ENCODE measurements at regions not wholly inside any gene's neighbourhood (a gene's known extent, or its start where the extent isn't known, plus 50 kb on each side); places are given as distances from the start of the nearest gene placed in this dataset.
"Not testable (repeated sequence)": the region's sequence is repeated elsewhere in the genome, so short reads cannot be mapped to it uniquely, and the experiment has no call there.

DNA sequence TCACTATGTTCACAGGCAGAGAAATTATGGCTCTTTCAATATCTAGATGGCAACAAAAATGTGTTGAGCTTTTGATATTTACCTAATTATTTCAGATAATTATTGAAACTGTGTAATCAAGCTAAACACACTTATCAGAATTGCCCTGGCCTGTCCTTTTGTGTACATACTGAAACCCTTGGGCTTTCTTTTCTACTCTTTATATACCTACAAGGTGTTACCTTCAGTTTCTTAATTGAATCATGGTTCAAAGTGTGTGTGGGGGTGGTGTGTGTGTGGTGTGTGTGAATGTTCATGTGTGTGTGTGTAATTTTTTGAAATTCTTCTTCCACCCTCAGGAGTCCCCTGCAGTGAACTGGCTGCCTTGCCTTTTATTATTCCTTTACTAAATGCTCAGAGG is 506.8 kb upstream of the SOX9 start:
- Mint-ChIP-seq H3K9me3 (peaks cover 8 to 22% (median 9%) of the 10 kb centered on the region in 3 donors), H3K27me3 (no peaks in the 10 kb centered on the region), H3K27ac (no peak overlapping the region), H3K36me3 (no peaks in the 10 kb centered on the region), H3K4me1 (no peaks in the 10 kb centered on the region), H3K4me3 (no peak overlapping the region)

- Mint-ChIP-seq H3K36me3 (no peaks in the 10 kb centered on the region), H3K27ac (no peak overlapping the region), H3K9me3 (peaks cover 8 to 29% (median 11%) of the 10 kb centered on the region in 3 donors), H3K4me3 (no peak overlapping the region), H3K4me1 (no peaks in the 10 kb centered on the region), H3K27me3 (no peaks in the 10 kb centered on the region)
Observed at GRCh38 chr17:71615820-71616219, 505.0 kb upstream of the SOX9 start.

DNA sequence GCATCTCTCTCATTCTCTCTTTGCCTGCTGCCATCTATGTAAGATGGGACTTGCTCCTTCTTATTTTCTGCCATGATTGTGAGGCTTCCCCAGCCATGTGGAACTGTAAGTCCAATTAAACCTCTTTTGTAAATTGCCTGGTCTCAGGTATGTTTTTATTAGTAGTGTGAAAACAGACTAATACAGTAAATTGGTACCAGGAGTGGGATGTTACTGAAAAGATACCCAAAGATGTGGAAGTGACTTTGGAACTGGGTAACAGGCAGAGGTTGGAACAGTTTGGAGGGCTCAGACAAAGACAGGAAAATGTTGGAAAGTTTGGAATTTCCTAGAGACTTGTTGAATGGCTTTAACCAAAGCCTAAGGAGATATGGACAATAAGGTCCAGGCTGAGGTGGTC is 503.1 kb upstream of the SOX9 start:
- not testable (repeated sequence) for H3K27ac Mint-ChIP-seq, H3K4me3 Mint-ChIP-seq, H3K27me3 Mint-ChIP-seq, H3K4me1 Mint-ChIP-seq, H3K36me3 Mint-ChIP-seq
- peaks cover 10 to 21% (median 11%) of the 10 kb centered on the region in 3 donors for H3K9me3 Mint-ChIP-seq

DNA sequence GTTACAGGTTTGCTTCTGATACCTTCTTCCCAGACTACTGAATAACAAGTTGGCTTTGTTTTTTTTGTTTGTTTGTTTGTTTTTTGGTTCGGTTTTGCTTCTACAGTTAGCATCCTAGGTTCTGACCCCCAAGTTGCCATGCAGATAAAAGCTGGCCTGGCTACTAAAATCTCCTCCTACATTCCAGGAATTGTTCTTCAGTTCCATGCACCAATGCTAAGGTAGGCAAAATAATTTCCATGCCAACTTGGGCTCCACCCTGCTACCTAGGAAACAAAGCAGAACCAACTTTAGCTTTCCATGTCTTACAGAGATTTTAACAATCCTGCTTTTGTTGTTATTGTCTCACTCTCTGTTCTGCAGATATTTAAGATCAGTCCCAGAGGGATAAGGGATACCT is 495.5 kb upstream of the SOX9 start:
- no peaks in the 10 kb centered on the region for H3K27me3 Mint-ChIP-seq
- no peak overlapping the region for H3K4me3 Mint-ChIP-seq
- no peaks in the 10 kb centered on the region for H3K36me3 Mint-ChIP-seq
- peaks cover 4 to 7% (median 6%) of the 10 kb centered on the region in 3 donors for H3K9me3 Mint-ChIP-seq
- H3K4me1 Mint-ChIP-seq: no peaks in the 10 kb centered on the region
- H3K27ac Mint-ChIP-seq: no peak overlapping the region

- no peak overlapping the region for H3K27ac Mint-ChIP-seq
- no peaks in the 10 kb centered on the region for H3K4me1 Mint-ChIP-seq
- H3K27me3 Mint-ChIP-seq: no peaks in the 10 kb centered on the region
- H3K36me3 Mint-ChIP-seq: no peaks in the 10 kb centered on the region
- H3K4me3 Mint-ChIP-seq: no peak overlapping the region
- peaks cover 2 to 18% (median 10%) of the 10 kb centered on the region in 3 donors for H3K9me3 Mint-ChIP-seq
Observed at GRCh38 chr17:71628306-71628705, 492.5 kb upstream of the SOX9 start.

- H3K4me1 Mint-ChIP-seq: no peaks in the 10 kb centered on the region
- H3K27me3 Mint-ChIP-seq: no peaks in the 10 kb centered on the region
- H3K9me3 Mint-ChIP-seq: peaks cover 7 to 16% (median 11%) of the 10 kb centered on the region in 3 donors
- H3K27ac Mint-ChIP-seq: no peak overlapping the region
- H3K36me3 Mint-ChIP-seq: no peaks in the 10 kb centered on the region
- H3K4me3 Mint-ChIP-seq: no peak overlapping the region
Observed at GRCh38 chr17:71631483-71631882, 489.3 kb upstream of the SOX9 start.

DNA sequence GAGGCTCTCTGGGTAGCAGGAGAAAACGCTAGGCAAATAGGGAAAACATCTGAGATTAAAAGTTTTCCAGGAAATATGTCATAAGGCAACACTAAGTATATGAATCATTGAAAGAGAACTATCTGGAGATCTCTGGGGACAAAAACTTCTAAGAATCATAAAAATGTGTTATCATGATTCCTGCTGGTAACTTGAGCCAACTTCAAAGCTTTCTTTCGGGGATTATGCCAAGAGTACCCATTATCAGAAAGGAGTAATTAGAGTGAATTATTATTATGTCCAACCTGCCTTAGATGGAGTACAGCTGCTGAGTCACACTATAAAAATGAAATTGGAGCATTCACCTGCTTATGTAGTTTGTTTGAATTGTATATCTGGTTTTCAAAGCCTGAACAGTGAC is 488.5 kb upstream of the SOX9 start:
- H3K36me3 Mint-ChIP-seq: no peaks in the 10 kb centered on the region
- H3K27me3 Mint-ChIP-seq: no peaks in the 10 kb centered on the region
- no peaks in the 10 kb centered on the region for H3K4me1 Mint-ChIP-seq
- H3K4me3 Mint-ChIP-seq: no peak overlapping the region
- H3K9me3 Mint-ChIP-seq: peaks cover 5 to 16% (median 10%) of the 10 kb centered on the region in 3 donors
- no peak overlapping the region for H3K27ac Mint-ChIP-seq

- Mint-ChIP-seq H3K9me3 (peaks cover 5 to 16% (median 6%) of the 10 kb centered on the region in 3 donors), H3K36me3 (no peaks in the 10 kb centered on the region), H3K27me3 (no peaks in the 10 kb centered on the region), H3K4me3 (no peak overlapping the region), H3K27ac (no peak overlapping the region), H3K4me1 (no peaks in the 10 kb centered on the region)
Observed at GRCh38 chr17:71633391-71633849, 487.4 kb upstream of the SOX9 start.

GRCh38 chr17:71634376-71634775 is 486.4 kb upstream of the SOX9 start:
- Mint-ChIP-seq H3K27ac (no peak overlapping the region), H3K4me1 (no peaks in the 10 kb centered on the region), H3K4me3 (no peak overlapping the region), H3K27me3 (no peaks in the 10 kb centered on the region), H3K36me3 (no peaks in the 10 kb centered on the region), H3K9me3 (peaks cover 5 to 22% (median 6%) of the 10 kb centered on the region in 3 donors)

GRCh38 chr17:71635187-71635586 is 485.6 kb upstream of the SOX9 start:
- no peak overlapping the region for H3K27ac Mint-ChIP-seq
- H3K4me3 Mint-ChIP-seq: no peak overlapping the region
- H3K36me3 Mint-ChIP-seq: no peaks in the 10 kb centered on the region
- H3K9me3 Mint-ChIP-seq: peaks cover 5 to 22% (median 6%) of the 10 kb centered on the region in 3 donors
- H3K4me1 Mint-ChIP-seq: no peaks in the 10 kb centered on the region
- H3K27me3 Mint-ChIP-seq: no peaks in the 10 kb centered on the region

GRCh38 chr17:71636644-71637043 is 484.2 kb upstream of the SOX9 start:
- peaks cover 3 to 24% (median 5%) of the 10 kb centered on the region in 3 donors for H3K9me3 Mint-ChIP-seq
- no peaks in the 10 kb centered on the region for H3K4me1 Mint-ChIP-seq
- H3K27ac Mint-ChIP-seq: no peak overlapping the region
- no peaks in the 10 kb centered on the region for H3K27me3 Mint-ChIP-seq
- no peak overlapping the region for H3K4me3 Mint-ChIP-seq
- H3K36me3 Mint-ChIP-seq: no peaks in the 10 kb centered on the region

DNA sequence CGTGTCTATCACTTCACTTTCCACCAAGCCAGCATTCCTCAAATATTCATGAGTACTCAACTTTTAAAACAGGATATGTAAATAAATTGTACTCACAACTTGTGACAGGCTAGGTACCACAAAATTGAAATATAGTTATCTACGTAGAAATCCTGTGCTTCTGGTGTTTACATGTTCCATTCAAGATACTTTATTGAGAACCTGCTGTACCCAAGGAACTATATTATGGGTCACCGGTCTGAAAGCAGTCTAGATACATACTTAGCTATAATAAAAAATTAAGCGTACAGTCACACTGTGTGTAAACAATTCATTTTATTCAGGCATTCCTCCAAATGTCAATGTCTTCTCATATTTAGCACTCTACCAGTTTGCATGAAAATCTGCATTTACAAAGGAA is 482.2 kb upstream of the SOX9 start:
- no peaks in the 10 kb centered on the region for H3K27me3 Mint-ChIP-seq
- H3K9me3 Mint-ChIP-seq: peaks cover 3 to 16% (median 5%) of the 10 kb centered on the region in 3 donors
- no peak overlapping the region for H3K4me3 Mint-ChIP-seq
- no peaks in the 10 kb centered on the region for H3K4me1 Mint-ChIP-seq
- no peak overlapping the region for H3K27ac Mint-ChIP-seq
- H3K36me3 Mint-ChIP-seq: no peaks in the 10 kb centered on the region

GRCh38 chr17:71639865-71640264 is 481.0 kb upstream of the SOX9 start:
- Mint-ChIP-seq H3K27me3 (no peaks in the 10 kb centered on the region), H3K4me1 (no peaks in the 10 kb centered on the region), H3K4me3 (no peak overlapping the region)

DNA sequence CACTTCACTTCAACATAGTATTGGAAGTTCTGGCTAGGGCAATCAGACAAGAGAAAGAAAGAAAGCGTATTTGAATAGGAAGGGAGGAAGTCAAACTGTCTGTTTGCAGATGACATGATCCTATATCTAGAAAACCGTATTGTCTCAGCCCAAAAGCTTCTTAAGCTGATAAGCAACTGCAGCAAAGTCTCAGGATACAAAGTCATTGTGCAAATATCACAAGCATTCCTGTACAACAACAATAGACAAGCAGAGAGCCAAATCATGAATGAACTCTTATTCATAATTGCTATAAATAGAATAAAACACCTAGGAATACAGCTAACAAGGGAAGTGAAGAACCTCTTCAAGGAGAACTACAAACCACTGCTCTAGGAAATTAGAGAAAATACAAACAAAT is 473.9 kb upstream of the SOX9 start:
- H3K4me3 Mint-ChIP-seq, H3K27me3 Mint-ChIP-seq, H3K36me3 Mint-ChIP-seq, H3K9me3 Mint-ChIP-seq, H3K27ac Mint-ChIP-seq, H3K4me1 Mint-ChIP-seq: not testable (repeated sequence)

More at GRCh38 chr17:71639865-71640264, 481.0 kb upstream of the SOX9 start:
- Mint-ChIP-seq H3K9me3 (peaks cover 3 to 20% (median 6%) of the 10 kb centered on the region in 3 donors), H3K27ac (no peak overlapping the region), H3K36me3 (no peaks in the 10 kb centered on the region)

- not testable (repeated sequence) for H3K4me3 Mint-ChIP-seq, H3K9me3 Mint-ChIP-seq, H3K27me3 Mint-ChIP-seq, H3K4me1 Mint-ChIP-seq, H3K36me3 Mint-ChIP-seq
- peak overlapping the region in 1 of 3 donors; percentile 56 for H3K27ac Mint-ChIP-seq
Observed at GRCh38 chr17:71648342-71648741, 472.5 kb upstream of the SOX9 start.

GRCh38 chr17:71649941-71650350 is 470.9 kb upstream of the SOX9 start:
- H3K9me3 Mint-ChIP-seq: peaks cover 4 to 8% (median 4%) of the 10 kb centered on the region in 3 donors
- no peaks in the 10 kb centered on the region for H3K4me1 Mint-ChIP-seq
- no peak overlapping the region for H3K4me3 Mint-ChIP-seq
- H3K27ac Mint-ChIP-seq: no peak overlapping the region
- H3K27me3 Mint-ChIP-seq: no peaks in the 10 kb centered on the region
- H3K36me3 Mint-ChIP-seq: no peaks in the 10 kb centered on the region

- Mint-ChIP-seq H3K36me3 (no peaks in the 10 kb centered on the region), H3K9me3 (peaks cover 0 to 17% (median 8%) of the 10 kb centered on the region in 3 donors), H3K4me3 (no peak overlapping the region), H3K27ac (no peak overlapping the region), H3K27me3 (no peaks in the 10 kb centered on the region), H3K4me1 (no peaks in the 10 kb centered on the region)
Observed at GRCh38 chr17:71655542-71655941, 465.3 kb upstream of the SOX9 start.

Measured in IgD-negative memory B cell (primary cell).